SK-N-SH (cell line): ENCODE measurements at regions not wholly inside any gene's neighbourhood (a gene's known extent, or its start where the extent isn't known, plus 50 kb on each side); places are given as distances from the start of the nearest gene placed in this dataset.

Experiments used
- CTCF ChIA-PET: fragments of 300-600, 350-600 bp; formaldehyde crosslinking; extraction: SDS; loops from one replicate; lab custom pipeline; 2021; lab: Yijun Ruan, JAX
- POLR2A ChIA-PET: fragments of 350-600 bp; sonication (Branson Sonifier 250); formaldehyde crosslinking; extraction: SDS; loops from one replicate; lab custom pipeline; 2020; ENCODE audit warnings: antibody characterized with exemption, inconsistent platforms; lab: Yijun Ruan, JAX
- DNase-seq: peaks from one replicate; pipeline ENCODE4 v3.0.0; 2012
- H2AFZ ChIP-seq: fragments of 200-600 bp; sonication (generic); 2 replicates; pipeline ENCODE4 v1.8.1; 2016; ENCODE audit warnings: antibody characterized with exemption, mild to moderate bottlenecking, low read depth
- H3F3A ChIP-seq: fragments of 200-600 bp; sonication (generic); replicated peaks from 2 replicates; pipeline ENCODE3; 2016; ENCODE audit warnings: antibody characterized with exemption, mild to moderate bottlenecking; ENCODE audit not compliant: insufficient read depth
- H3K27ac ChIP-seq, 2 experiments: fragments of 200-500 bp in 1 of 2; fragments of 200-600 bp in 1 of 2; sonication (Bioruptor generic) in 1 of 2; sonication (generic), shearing (Covaris generic) in 1 of 2; 2 replicates each; pipeline versions ENCODE4 v1.5.1 to v1.6.1; 2014 to 2016; ENCODE audit warnings: low read depth in 2 of 2, inconsistent platforms in 1 of 2, low read length in 1 of 2, mild to moderate bottlenecking in 1 of 2, mixed read lengths in 1 of 2
- H3K27me3 ChIP-seq: fragments of 200-600 bp; sonication (generic), shearing (Covaris generic); 2 replicates; pipeline ENCODE4 v1.6.1; 2016; ENCODE audit warnings: mixed run types; ENCODE audit not compliant: insufficient read depth
- H3K36me3 ChIP-seq, 2 experiments: fragments of 200-500 bp in 1 of 2; fragments of 200-600 bp in 1 of 2; sonication (Bioruptor generic) in 1 of 2; sonication (generic) in 1 of 2; replicated peaks in 1 of 2; 2 replicates each; pipeline versions ENCODE3 to v1.5.1; 2014 to 2016; ENCODE audit warnings: low read length in 1 of 2, mild to moderate bottlenecking in 1 of 2; ENCODE audit not compliant: insufficient read depth in 2 of 2, control insufficient read depth in 1 of 2
- H3K4me1 ChIP-seq, 2 experiments: fragments of 200-500 bp in 1 of 2; fragments of 200-600 bp in 1 of 2; sonication (Bioruptor generic) in 1 of 2; sonication (generic), shearing (Covaris generic) in 1 of 2; 2 replicates each; pipeline versions ENCODE4 v1.5.1 to v1.6.1; 2014 to 2016; ENCODE audit warnings: low read depth in 1 of 2, low read length in 1 of 2, mixed run types in 1 of 2; ENCODE audit not compliant: insufficient read depth in 2 of 2, control insufficient read depth in 1 of 2
- H3K4me2 ChIP-seq: fragments of 200-600 bp; sonication (generic), shearing (Covaris generic); 2 replicates; pipeline ENCODE4 v1.6.1; 2017; ENCODE audit warnings: mixed run types
- H3K4me3 ChIP-seq, 2 experiments: fragments of 200-500 bp in 1 of 2; fragments of 200-600 bp in 1 of 2; sonication (Bioruptor generic) in 1 of 2; sonication (generic), shearing (Covaris generic) in 1 of 2; 2 replicates each; pipeline versions ENCODE4 v1.5.1 to v1.8.1; 2014 to 2016; ENCODE audit warnings: low read depth in 2 of 2, inconsistent platforms in 1 of 2, low read length in 1 of 2, mild to moderate bottlenecking in 1 of 2, mixed read lengths in 1 of 2, moderate library complexity in 1 of 2
- H3K79me2 ChIP-seq: fragments of 200-600 bp; sonication (generic); 2 replicates; pipeline ENCODE4 v1.8.1; 2017; ENCODE audit warnings: mild to moderate bottlenecking; ENCODE audit not compliant: insufficient read depth
- H3K9ac ChIP-seq: fragments of 200-600 bp; sonication (generic); 2 replicates; pipeline ENCODE4 v1.6.1; 2017; ENCODE audit warnings: mixed run types
- H3K9me2 ChIP-seq: fragments of 200-600 bp; sonication (generic); 2 replicates; pipeline ENCODE4 v1.6.1; 2017; ENCODE audit warnings: mixed run types
- H3K9me3 ChIP-seq: fragments of 200-600 bp; sonication (generic); 2 replicates; pipeline ENCODE4 v1.6.1; 2017; ENCODE audit warnings: mixed run types, mild to moderate bottlenecking, moderate library complexity
- H4K20me1 ChIP-seq: fragments of 200-600 bp; sonication (generic); 2 replicates; pipeline ENCODE4 v1.6.1; 2017; ENCODE audit warnings: mild to moderate bottlenecking, mixed run types; ENCODE audit not compliant: insufficient read depth
- CHD2 ChIP-seq: fragments of 150-350 bp; IDR thresholded peaks from 2 replicates; pipeline ENCODE4 v1.6.1; 2018; ENCODE audit warnings: low read length; ENCODE audit not compliant: partially characterized antibody
- ELF1 ChIP-seq: IDR thresholded peaks from 2 replicates; pipeline ENCODE4 v1.4.0; 2012
- EP300 ChIP-seq, 2 experiments: IDR thresholded peaks; 2 replicates each; pipeline versions ENCODE4 v1.4.0 to v1.6.1; 2012; ENCODE audit warnings: borderline replicate concordance in 1 of 2, low read depth in 1 of 2, low read length in 1 of 2
- EZH2phosphoT487 ChIP-seq: fragments of 200-600 bp; sonication (generic); IDR thresholded peaks from 2 replicates; pipeline ENCODE4 v1.6.1; 2017; ENCODE audit warnings: low read depth, mixed run types, mild to moderate bottlenecking, antibody characterized with exemption, moderate library complexity, borderline replicate concordance
- FOSL2 ChIP-seq: IDR thresholded peaks from 2 replicates; pipeline ENCODE4 v1.4.0; 2012; ENCODE audit warnings: low read depth, mild to moderate bottlenecking, moderate library complexity, borderline replicate concordance
- FOXJ3 ChIP-seq: sonication (generic); formaldehyde crosslinking; IDR thresholded peaks from 2 replicates; pipeline ENCODE4 v1.5.1; 2020; ENCODE audit warnings: mild to moderate bottlenecking, missing genetic modification reagents
- GATA2 ChIP-seq: sonication (generic); formaldehyde crosslinking; IDR thresholded peaks from 2 replicates; pipeline ENCODE4 v1.5.0; 2020; ENCODE audit warnings: mild to moderate bottlenecking, missing genetic modification reagents
- MEF2A ChIP-seq: IDR thresholded peaks from 2 replicates; pipeline ENCODE4 v1.4.0; 2012; ENCODE audit warnings: low read depth, borderline replicate concordance
- NFIC ChIP-seq: IDR thresholded peaks from 2 replicates; pipeline ENCODE4 v1.4.0; 2012; ENCODE audit warnings: borderline replicate concordance
- NRF1 ChIP-seq: IDR thresholded peaks from 2 replicates; pipeline ENCODE4 v1.6.1; 2012; ENCODE audit warnings: low read depth, mild to moderate bottlenecking, low read length
- POLR2AphosphoS5 ChIP-seq: IDR thresholded peaks from 2 replicates; pipeline ENCODE4 v1.6.1; 2012; ENCODE audit warnings: low read depth, low read length
- RXRA ChIP-seq: IDR thresholded peaks from 2 replicates; pipeline ENCODE4 v1.4.0; 2012; ENCODE audit warnings: low read depth, mild to moderate bottlenecking, borderline replicate concordance
- SIN3A ChIP-seq: IDR thresholded peaks from 2 replicates; pipeline ENCODE4 v1.6.1; 2012; ENCODE audit warnings: low read depth, mild to moderate bottlenecking, low read length, moderate library complexity, borderline replicate concordance
- SMC3 ChIP-seq: IDR thresholded peaks from 2 replicates; pipeline ENCODE4 v1.6.1; 2012; ENCODE audit warnings: low read depth, low read length, improper control_type of control experiment
- TAF1 ChIP-seq: IDR thresholded peaks from 2 replicates; pipeline ENCODE4 v1.6.1; 2012; ENCODE audit warnings: low read depth, mild to moderate bottlenecking, low read length, moderate library complexity, borderline replicate concordance
- TCF12 ChIP-seq: IDR thresholded peaks from 2 replicates; pipeline ENCODE4 v1.4.0; 2012
- TEAD4 ChIP-seq: IDR thresholded peaks from 2 replicates; pipeline ENCODE4 v1.4.0; 2012; ENCODE audit warnings: mild to moderate bottlenecking, borderline replicate concordance; ENCODE audit not compliant: insufficient read depth
- YY1 ChIP-seq: IDR thresholded peaks from 2 replicates; pipeline ENCODE4 v1.4.0; 2012; ENCODE audit warnings: low read depth, mild to moderate bottlenecking
- WGBS: methylation state at CpG from one replicate; pipeline ENCODE4 v1.1.6; 2017; ENCODE audit warnings: low lambda C conversion rate; 5-methylcytosine and 5-hydroxymethylcytosine counted together
- TF ChIP-seq, protein P1 (sequence below): fragments of 150-350 bp; IDR thresholded peaks from 2 replicates; pipeline ENCODE4 v1.6.1; 2016; ENCODE audit warnings: mild to moderate bottlenecking, low read depth, low read length
- TF ChIP-seq, protein P2 (sequence below): IDR thresholded peaks from 2 replicates; pipeline ENCODE4 v1.4.0; 2012; ENCODE audit warnings: low read depth, borderline replicate concordance
- TF ChIP-seq, protein P3 (sequence below): IDR thresholded peaks from 2 replicates; pipeline ENCODE4; 2012
- TF ChIP-seq, protein P4 (sequence below): IDR thresholded peaks from 2 replicates; pipeline ENCODE4 v1.4.0; 2012; ENCODE audit warnings: low read depth

DNA sequence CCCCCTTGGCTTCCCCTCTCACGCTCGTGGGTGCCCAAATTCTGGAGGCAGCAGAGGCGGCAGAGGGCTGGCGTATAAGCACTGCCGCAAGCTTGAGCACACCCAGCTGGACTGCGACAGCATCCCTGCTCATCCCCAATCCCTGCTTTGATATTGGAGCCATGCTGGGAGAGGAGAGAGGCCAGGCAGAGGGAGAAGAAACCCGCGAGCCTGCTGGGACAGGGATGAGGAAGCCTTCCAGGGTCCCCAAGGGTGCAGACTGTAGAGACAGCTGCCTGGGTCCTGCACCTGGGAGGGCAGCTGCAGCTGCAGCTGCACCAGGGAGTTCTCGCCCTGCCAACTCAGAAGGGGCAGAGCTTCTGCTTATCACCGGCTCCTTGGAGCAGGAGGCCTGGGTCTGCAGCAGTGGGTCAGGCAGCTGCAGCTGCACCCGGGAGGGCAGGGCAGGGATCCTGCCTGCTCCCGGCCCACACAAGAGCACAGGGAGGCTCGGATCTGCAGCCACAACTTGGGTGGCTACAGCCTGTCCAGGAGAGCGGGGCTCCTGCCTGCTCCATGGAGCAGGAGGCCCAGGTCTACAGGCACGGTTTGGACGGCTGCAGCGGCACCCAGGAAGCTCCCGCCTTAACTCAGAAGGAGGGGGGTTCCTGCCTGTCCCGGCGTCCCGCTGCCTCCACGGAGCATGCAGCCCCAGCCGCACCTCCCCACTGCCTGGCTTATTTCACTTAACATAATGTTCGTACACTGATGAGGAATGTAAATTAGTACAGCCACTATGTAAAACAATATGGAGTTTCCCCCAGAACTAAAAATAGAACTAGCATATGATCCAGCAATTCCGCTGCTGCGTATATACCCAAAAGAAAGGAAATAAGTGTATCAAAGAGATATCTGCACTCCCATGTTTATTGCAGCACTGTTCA lies 60.4 kb upstream of the SGPP1 start:
- Histone ChIP-seq H4K20me1 (no peaks in the 10 kb centered on the region), H3K4me3 (no peak overlapping the region), H3K9me2 (no peaks in the 10 kb centered on the region), H3K36me3 (no peaks in the 10 kb centered on the region), H3K79me2 (no peaks in the 10 kb centered on the region), H3K9ac (no peak overlapping the region), H3K27me3 (no peaks in the 10 kb centered on the region; the same call in 1 of the 2 replicates), H3K4me2 (no peak overlapping the region), H3K9me3 (no peaks in the 10 kb centered on the region), H2AFZ (no peak overlapping the region), H3K4me1 (no peaks in the 10 kb centered on the region), H3K27ac (no peak overlapping the region), H3F3A (no peaks in the 10 kb centered on the region)
- CTCF ChIA-PET: interaction anchor here (0.9 to 1.2 kb wide), 3 partner anchors 11 to 14 kb away, joined by 3 read pairs; no protein-coding TSS in a partner anchor
- no peak for DNase-seq
- TF ChIP-seq GATA2 (CRISPR knock-in tag): no peak
- TF ChIP-seq, protein P1, sequence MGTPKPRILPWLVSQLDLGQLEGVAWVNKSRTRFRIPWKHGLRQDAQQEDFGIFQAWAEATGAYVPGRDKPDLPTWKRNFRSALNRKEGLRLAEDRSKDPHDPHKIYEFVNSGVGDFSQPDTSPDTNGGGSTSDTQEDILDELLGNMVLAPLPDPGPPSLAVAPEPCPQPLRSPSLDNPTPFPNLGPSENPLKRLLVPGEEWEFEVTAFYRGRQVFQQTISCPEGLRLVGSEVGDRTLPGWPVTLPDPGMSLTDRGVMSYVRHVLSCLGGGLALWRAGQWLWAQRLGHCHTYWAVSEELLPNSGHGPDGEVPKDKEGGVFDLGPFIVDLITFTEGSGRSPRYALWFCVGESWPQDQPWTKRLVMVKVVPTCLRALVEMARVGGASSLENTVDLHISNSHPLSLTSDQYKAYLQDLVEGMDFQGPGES: no peak
- TF ChIP-seq YY1: no peak
- TF ChIP-seq RXRA: no peak
- TF ChIP-seq TEAD4: no peak
- no peak for TF ChIP-seq SMC3
- no peak for TF ChIP-seq EZH2phosphoT487
- no peak for TF ChIP-seq MEF2A
- no peak for TF ChIP-seq EP300 (IDR thresholded peaks at IDR 0.05; ENCODE audit: borderline replicate concordance in 1 of 2, low read depth in 1 of 2, low read length in 1 of 2)
- no peak for TF ChIP-seq TCF12
- TF ChIP-seq TAF1: no peak
- no peak for TF ChIP-seq SIN3A
- TF ChIP-seq NFIC: no peak
- POLR2A ChIA-PET: no interaction called here
- WGBS: 84% methylated on average over 17 of the region's 26 CpGs

DNA sequence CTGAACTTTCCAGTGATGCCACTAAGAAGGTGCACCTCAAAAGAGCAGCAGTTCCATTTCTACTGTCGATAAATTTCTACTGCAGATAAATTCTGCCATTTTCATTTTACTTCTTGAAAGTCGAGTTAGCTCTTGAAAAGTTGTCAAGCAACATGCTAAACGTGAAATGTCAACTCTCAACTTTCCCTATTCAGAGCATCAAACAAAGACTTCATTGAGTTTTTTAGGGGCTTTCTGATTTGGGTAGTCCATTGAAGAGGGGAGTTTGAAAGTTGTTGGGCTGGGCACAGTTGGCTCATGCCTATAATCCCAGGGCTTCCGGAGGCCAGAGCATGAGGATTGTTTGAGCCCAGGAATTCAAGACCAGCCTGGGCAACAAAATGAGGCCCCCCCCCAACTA lies 59.4 kb upstream of the SYNE2 start:
- H3K9me2 ChIP-seq: no peaks in the 10 kb centered on the region
- ChIA-PET CTCF (interaction anchor here (1.1 to 1.2 kb wide), 2 partner anchors 23 to 510 kb away, joined by 4 to 5 read pairs; no protein-coding TSS in a partner anchor), POLR2A (no interaction called here)
- no peaks in the 10 kb centered on the region for H3F3A ChIP-seq
- H3K4me3 ChIP-seq: no peak overlapping the region
- H3K4me2 ChIP-seq: no peak overlapping the region
- 52% methylated on average over 3 of the region's 4 CpGs for WGBS
- no peaks in the 10 kb centered on the region for H4K20me1 ChIP-seq
- no peak overlapping the region for H3K27ac ChIP-seq
- no peaks in the 10 kb centered on the region for H3K4me1 ChIP-seq
- H2AFZ ChIP-seq: no peak overlapping the region
- no peaks in the 10 kb centered on the region for H3K79me2 ChIP-seq
- no peak overlapping the region for H3K9ac ChIP-seq
- DNase-seq: no peak
- no peaks in the 10 kb centered on the region for H3K27me3 ChIP-seq
- H3K36me3 ChIP-seq: no peaks in the 10 kb centered on the region
- TF ChIP-seq POLR2AphosphoS5 (no peak), CHD2 (no peak), FOXJ3 (CRISPR knock-in tag) (no peak), ELF1 (no peak), NRF1 (no peak), FOSL2 (no peak), YY1 (no peak), TEAD4 (no peak)
- TF ChIP-seq, protein P1: no peak
- TF ChIP-seq, protein P2, sequence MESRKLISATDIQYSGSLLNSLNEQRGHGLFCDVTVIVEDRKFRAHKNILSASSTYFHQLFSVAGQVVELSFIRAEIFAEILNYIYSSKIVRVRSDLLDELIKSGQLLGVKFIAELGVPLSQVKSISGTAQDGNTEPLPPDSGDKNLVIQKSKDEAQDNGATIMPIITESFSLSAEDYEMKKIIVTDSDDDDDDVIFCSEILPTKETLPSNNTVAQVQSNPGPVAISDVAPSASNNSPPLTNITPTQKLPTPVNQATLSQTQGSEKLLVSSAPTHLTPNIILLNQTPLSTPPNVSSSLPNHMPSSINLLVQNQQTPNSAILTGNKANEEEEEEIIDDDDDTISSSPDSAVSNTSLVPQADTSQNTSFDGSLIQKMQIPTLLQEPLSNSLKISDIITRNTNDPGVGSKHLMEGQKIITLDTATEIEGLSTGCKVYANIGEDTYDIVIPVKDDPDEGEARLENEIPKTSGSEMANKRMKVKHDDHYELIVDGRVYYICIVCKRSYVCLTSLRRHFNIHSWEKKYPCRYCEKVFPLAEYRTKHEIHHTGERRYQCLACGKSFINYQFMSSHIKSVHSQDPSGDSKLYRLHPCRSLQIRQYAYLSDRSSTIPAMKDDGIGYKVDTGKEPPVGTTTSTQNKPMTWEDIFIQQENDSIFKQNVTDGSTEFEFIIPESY: no peak
- TF ChIP-seq, protein P3, sequence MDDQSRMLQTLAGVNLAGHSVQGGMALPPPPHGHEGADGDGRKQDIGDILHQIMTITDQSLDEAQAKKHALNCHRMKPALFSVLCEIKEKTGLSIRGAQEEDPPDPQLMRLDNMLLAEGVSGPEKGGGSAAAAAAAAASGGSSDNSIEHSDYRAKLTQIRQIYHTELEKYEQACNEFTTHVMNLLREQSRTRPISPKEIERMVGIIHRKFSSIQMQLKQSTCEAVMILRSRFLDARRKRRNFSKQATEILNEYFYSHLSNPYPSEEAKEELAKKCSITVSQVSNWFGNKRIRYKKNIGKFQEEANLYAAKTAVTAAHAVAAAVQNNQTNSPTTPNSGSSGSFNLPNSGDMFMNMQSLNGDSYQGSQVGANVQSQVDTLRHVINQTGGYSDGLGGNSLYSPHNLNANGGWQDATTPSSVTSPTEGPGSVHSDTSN: no peak
- TF ChIP-seq, protein P4, sequence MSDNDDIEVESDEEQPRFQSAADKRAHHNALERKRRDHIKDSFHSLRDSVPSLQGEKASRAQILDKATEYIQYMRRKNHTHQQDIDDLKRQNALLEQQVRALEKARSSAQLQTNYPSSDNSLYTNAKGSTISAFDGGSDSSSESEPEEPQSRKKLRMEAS: no peak
- no peaks in the 10 kb centered on the region for H3K9me3 ChIP-seq
